ENCODE measurements at regions not wholly inside any gene's neighbourhood (a gene's known extent, or its start where the extent isn't known, plus 50 kb on each side); places are given as distances from the start of the nearest gene placed in this dataset.
"Not testable (repeated sequence)": the region's sequence is repeated elsewhere in the genome, so short reads cannot be mapped to it uniquely, and the experiment has no call there.

DNA sequence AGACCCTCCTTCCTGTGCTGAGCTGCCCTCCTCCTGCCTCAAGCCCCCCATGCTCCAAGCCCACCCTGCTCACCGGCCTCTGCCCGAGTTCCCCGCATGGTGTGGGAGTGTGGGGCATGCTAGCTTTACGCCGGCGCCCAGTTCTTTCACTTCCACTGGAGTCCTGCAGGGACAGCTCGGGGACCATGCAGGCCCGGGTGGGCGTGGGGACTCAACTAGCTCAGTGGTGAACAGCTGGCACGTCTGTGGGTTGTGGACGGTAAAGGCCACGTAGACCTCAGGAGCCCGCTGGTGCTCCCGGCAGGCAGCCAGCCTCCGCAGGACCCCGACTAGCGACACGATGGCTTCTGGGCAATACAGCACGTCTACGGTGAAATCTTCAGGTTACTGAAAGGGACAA lies 180.4 kb downstream of the ADRA2C start:
- TF ChIP-seq, protein P1, sequence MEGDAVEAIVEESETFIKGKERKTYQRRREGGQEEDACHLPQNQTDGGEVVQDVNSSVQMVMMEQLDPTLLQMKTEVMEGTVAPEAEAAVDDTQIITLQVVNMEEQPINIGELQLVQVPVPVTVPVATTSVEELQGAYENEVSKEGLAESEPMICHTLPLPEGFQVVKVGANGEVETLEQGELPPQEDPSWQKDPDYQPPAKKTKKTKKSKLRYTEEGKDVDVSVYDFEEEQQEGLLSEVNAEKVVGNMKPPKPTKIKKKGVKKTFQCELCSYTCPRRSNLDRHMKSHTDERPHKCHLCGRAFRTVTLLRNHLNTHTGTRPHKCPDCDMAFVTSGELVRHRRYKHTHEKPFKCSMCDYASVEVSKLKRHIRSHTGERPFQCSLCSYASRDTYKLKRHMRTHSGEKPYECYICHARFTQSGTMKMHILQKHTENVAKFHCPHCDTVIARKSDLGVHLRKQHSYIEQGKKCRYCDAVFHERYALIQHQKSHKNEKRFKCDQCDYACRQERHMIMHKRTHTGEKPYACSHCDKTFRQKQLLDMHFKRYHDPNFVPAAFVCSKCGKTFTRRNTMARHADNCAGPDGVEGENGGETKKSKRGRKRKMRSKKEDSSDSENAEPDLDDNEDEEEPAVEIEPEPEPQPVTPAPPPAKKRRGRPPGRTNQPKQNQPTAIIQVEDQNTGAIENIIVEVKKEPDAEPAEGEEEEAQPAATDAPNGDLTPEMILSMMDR (IDR thresholded peaks at IDR 0.05; ENCODE audit: low read depth, low read length): not testable (repeated sequence)
- not testable (repeated sequence) for TF ChIP-seq POLR2A (IDR thresholded peaks at IDR 0.05; ENCODE audit: extremely low read depth, insufficient read length)

All from NB4 (cell line).